Coronary artery (tissue), 2 donors: ENCODE measurements at regions not wholly inside any gene's neighbourhood (a gene's known extent, or its start where the extent isn't known, plus 50 kb on each side); places are given as distances from the start of the nearest gene placed in this dataset.

Experiments
- DNase-seq: peaks from one replicate; pipeline ENCODE4 v3.0.0-alpha.2; 2017; ENCODE audit warnings: low spot score
- H3K27ac ChIP-seq, 2 donors: fragments of 200-600 bp; sonication (generic); one replicate each; pipeline ENCODE4 v1.5.1; 2016 to 2019
- H3K4me3 ChIP-seq: fragments of 200-600 bp; sonication (generic); 2 replicates; pipeline ENCODE4 v1.5.1; 2016; ENCODE audit warnings: mild to moderate bottlenecking, moderate library complexity
- TF ChIP-seq, protein P1 (sequence below): fragments of 200-600 bp; sonication (generic); IDR thresholded peaks from one replicate; pipeline ENCODE4 v1.5.1; 2019; ENCODE audit warnings: antibody characterized with exemption

DNA sequence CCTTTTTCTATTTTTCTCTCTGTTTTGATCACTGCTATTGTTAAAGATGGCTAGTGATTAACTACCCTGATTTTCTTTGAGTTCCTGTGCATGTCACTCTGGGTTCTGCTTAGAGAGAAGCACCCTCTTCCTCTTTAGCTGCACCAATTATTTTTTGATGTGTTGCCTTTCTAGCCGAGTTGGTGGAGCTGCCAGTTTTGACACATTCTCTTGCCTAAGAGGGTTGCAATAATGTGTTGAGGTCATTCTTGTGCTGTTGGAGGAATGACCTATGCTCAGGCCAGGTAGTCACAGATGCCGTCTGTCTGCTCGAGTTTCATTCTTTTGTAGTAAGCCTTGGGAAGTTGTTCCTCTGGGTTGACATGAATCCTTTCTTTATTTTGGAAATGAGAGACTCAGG lies 84.6 kb upstream of the DPH6 start:
- no peak overlapping the region for H3K4me3 ChIP-seq
- H3K27ac ChIP-seq: no peak overlapping the region
- TF ChIP-seq, protein P1, sequence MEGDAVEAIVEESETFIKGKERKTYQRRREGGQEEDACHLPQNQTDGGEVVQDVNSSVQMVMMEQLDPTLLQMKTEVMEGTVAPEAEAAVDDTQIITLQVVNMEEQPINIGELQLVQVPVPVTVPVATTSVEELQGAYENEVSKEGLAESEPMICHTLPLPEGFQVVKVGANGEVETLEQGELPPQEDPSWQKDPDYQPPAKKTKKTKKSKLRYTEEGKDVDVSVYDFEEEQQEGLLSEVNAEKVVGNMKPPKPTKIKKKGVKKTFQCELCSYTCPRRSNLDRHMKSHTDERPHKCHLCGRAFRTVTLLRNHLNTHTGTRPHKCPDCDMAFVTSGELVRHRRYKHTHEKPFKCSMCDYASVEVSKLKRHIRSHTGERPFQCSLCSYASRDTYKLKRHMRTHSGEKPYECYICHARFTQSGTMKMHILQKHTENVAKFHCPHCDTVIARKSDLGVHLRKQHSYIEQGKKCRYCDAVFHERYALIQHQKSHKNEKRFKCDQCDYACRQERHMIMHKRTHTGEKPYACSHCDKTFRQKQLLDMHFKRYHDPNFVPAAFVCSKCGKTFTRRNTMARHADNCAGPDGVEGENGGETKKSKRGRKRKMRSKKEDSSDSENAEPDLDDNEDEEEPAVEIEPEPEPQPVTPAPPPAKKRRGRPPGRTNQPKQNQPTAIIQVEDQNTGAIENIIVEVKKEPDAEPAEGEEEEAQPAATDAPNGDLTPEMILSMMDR: no peak
- no peak for DNase-seq

DNA sequence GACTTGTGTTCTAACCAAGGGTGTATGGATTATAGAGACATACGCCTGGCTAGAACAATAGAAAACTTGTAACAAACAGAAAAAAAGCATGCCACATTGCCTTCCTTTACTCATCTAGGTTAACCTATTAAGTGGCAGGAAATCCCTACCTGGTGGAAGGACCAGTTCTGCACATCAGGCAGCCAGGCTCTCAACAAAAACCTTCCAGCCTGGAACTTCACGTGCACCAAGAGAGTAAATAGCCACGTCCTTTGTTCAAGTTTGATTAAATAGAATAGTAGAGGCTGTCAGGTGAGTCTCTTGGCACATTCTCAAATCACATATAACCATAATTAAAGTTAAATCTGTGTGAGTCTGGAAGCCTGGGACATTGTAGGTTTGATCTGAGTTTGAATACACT lies 85.0 kb upstream of the DPH6 start:
- no peak for DNase-seq
- H3K27ac ChIP-seq: no peak overlapping the region
- H3K4me3 ChIP-seq: no peak overlapping the region
- TF ChIP-seq, protein P1: no peak

DNA sequence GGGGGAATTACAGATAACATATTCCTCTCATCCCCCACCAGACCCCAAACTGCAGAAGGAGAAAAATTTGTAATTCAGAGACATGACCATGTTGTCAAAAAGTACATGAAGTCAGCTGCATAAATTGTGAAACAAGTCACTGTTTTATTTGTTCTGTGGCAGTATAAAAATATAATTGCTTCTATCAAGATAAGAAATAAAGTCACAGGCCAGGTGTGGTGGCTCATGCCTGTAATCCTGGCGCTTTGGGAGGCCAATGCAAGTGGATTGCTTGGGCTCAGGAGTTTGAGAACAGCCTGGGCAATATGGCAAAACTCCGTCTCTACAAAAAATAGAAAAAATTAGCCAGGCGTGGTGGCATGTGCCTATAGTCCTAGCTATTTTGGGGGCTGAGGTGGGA lies 87.7 kb upstream of the DPH6 start:
- H3K4me3 ChIP-seq: no peak overlapping the region
- TF ChIP-seq, protein P1: no peak
- DNase-seq: no peak
- H3K27ac ChIP-seq: no peak overlapping the region

DNA sequence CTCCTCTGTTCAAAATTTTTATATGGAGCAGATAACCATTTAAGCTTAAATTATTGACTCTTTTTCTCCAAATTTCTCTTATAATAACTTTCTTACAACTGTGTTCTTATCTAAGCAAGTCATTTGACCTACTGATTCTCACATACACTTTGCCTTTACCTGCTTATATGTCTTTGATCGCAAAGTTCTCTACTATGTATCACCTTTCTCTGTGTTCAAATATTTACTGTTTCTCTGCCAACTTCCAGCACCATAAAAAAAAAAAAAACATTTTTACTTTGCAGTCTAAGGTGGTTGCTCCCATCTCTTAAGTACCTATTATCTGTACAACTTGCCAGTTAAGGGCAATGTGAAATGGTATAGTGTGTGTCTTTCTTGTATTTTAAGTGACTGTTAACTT lies 100.8 kb upstream of the DPH6 start:
- DNase-seq: no peak
- Histone ChIP-seq H3K4me3 (no peak overlapping the region), H3K27ac (no peak overlapping the region)
- TF ChIP-seq, protein P1: no peak

DNA sequence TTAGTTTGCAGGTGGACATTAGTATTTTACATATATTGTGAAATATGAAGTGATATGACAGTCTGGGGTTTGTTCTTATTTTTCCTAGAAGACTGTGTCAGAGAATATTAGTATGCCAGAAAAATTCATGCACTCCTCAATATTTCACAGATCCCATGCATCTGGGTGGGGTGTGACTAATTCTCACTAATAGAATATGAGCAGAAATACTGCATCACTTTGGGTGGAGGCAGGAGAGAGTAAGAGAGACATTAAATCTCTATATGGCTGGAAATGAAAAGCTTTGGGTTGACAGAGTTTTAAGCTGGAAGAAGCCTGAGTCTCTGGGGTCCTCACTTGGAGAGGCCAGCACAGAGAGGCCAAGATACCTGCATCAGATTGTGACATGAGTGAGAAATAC lies 101.3 kb upstream of the DPH6 start:
- no peak for DNase-seq
- H3K27ac ChIP-seq: no peak overlapping the region
- H3K4me3 ChIP-seq: no peak overlapping the region
- TF ChIP-seq, protein P1: no peak

DNA sequence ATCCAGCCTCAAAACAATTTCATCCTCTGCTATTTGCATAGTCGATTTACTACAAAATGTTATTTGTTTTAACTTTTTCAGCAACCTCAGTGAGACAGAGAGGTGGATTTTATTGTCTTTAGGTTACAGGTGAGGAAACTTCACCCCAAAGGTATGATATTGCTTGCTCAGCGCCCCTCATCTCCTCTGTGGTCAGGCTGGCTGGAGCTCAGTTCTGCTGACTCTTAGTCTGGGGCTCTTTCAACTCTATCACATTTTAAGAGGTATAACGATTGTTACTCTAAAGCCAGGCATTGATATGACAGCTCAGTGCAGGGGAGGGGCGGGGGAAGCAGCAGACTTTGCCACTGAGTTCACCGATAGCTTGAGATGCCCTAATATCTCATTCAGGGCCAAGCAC lies 103.0 kb upstream of the DPH6 start:
- TF ChIP-seq, protein P1: no peak
- Histone ChIP-seq H3K4me3 (no peak overlapping the region), H3K27ac (no peak overlapping the region)
- no peak for DNase-seq

DNA sequence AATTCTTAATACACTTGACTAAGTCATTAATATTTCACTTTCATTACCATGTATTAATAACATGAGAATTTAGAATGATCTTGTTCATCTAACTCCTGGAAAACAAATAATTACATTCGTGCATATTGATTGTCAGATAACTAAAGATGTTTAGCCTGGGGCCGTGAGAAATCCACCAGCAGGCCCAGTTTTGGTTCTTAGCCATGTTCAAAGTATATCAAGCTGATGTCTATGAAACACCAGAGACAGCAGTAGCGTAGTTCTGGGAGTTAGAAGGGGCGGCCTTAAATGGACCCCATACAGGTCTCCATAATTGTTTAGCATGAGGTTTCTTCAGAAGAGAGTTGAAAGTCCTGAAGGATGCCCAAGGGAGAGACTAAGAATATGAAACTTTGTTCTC lies 103.6 kb upstream of the DPH6 start:
- TF ChIP-seq, protein P1: no peak
- no peak for DNase-seq
- no peak overlapping the region for H3K4me3 ChIP-seq
- no peak overlapping the region for H3K27ac ChIP-seq
